ENCODE measurements at regions not wholly inside any gene's neighbourhood (a gene's known extent, or its start where the extent isn't known, plus 50 kb on each side); places are given as distances from the start of the nearest gene placed in this dataset.

DNA sequence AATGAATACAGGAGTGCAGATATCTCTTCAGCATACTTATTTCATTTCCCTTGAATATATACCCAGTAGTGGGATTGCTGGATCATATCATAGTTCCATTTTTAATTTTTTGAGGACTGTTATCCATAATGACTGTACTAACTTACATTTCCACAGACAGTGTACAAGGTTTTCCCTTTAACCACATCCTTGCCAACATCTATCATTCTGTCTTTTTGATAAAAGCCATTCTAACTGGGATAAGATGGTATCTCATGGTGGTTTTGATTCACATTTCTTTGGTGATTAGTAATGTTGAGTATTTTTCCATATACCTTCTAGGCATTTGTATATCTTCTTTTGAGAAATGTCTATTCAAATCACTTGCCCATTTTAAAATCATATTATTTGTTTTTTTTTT, 325.2 kb downstream of the CYP26B1 start:
- no peaks in the 10 kb centered on the region for H3K27me3 ChIP-seq (ENCODE audit: insufficient read depth, low read depth)
- no peak overlapping the region for H3K4me2 ChIP-seq
- intact Hi-C loops (cut with micrococcal nuclease; ENCODE audit: unreplicated experiment), result no loop called here
- H3K79me2 ChIP-seq (ENCODE audit: low read depth), result no peaks in the 10 kb centered on the region
- no peak overlapping the region for H3K27ac ChIP-seq
- no peak overlapping the region for H3K4me3 ChIP-seq
- no peaks in the 10 kb centered on the region for H4K20me1 ChIP-seq (ENCODE audit: insufficient read depth)
- CTCF ChIA-PET, result no interaction called here
- DNase-seq, result no peak
- no peaks in the 10 kb centered on the region; the same call in 1 of the 2 replicates for H3K9me2 ChIP-seq (ENCODE audit: insufficient read depth)
- H3K36me3 ChIP-seq (ENCODE audit: low read depth), result 0 out of 2 replicates have a peak, but pooled peaks cover 3% of the 10 kb centered on the region
- no peak overlapping the region for H2AFZ ChIP-seq
- POLR2A ChIA-PET (ENCODE audit: unreplicated experiment), result no interaction called here
- H3K4me1 ChIP-seq (replicated peaks; ENCODE audit: insufficient read depth), result no peaks in the 10 kb centered on the region
- H3F3A ChIP-seq (ENCODE audit: insufficient read depth, low read depth), result no peaks in the 10 kb centered on the region
- no peak for TF ChIP-seq EZH2 (IDR thresholded peaks at IDR 0.05; ENCODE audit: low read depth)
- TF ChIP-seq, protein P1, sequence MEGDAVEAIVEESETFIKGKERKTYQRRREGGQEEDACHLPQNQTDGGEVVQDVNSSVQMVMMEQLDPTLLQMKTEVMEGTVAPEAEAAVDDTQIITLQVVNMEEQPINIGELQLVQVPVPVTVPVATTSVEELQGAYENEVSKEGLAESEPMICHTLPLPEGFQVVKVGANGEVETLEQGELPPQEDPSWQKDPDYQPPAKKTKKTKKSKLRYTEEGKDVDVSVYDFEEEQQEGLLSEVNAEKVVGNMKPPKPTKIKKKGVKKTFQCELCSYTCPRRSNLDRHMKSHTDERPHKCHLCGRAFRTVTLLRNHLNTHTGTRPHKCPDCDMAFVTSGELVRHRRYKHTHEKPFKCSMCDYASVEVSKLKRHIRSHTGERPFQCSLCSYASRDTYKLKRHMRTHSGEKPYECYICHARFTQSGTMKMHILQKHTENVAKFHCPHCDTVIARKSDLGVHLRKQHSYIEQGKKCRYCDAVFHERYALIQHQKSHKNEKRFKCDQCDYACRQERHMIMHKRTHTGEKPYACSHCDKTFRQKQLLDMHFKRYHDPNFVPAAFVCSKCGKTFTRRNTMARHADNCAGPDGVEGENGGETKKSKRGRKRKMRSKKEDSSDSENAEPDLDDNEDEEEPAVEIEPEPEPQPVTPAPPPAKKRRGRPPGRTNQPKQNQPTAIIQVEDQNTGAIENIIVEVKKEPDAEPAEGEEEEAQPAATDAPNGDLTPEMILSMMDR (conservative IDR thresholded peaks at IDR 0.05), result no peak
- no peaks in the 10 kb centered on the region for H3K9me3 ChIP-seq (ENCODE audit: insufficient read depth, low read depth)
- BruUV-seq (replicated peaks), result no TSS peak

DNA sequence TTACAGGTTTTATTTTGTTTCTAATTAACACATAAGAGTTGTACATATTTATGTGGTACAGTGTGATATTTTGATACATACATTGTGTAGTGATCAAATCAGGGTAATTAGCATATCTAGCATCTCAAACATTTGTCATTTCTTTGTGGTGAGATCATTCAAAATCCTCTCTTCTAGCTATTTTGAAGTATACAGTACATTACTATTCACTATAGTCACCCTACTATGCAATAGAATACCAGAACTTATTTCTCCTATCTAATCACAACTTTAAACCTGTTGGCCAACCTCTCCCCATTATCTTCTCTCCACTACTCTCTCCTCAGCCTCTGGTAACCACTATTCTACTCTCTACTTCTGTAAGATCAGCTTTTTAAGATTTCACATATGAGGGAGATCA, 325.8 kb downstream of the CYP26B1 start:
- POLR2A ChIA-PET (ENCODE audit: unreplicated experiment), result no interaction called here
- no peak for DNase-seq
- Histone ChIP-seq H3F3A (ENCODE audit: insufficient read depth, low read depth) (no peaks in the 10 kb centered on the region), H3K4me1 (replicated peaks; ENCODE audit: insufficient read depth) (no peaks in the 10 kb centered on the region), H3K4me2 (no peak overlapping the region), H2AFZ (no peak overlapping the region), H3K4me3 (no peak overlapping the region), H3K27me3 (ENCODE audit: insufficient read depth, low read depth) (no peaks in the 10 kb centered on the region), H3K36me3 (ENCODE audit: low read depth) (0 out of 2 replicates have a peak, but pooled peaks cover 3% of the 10 kb centered on the region), H3K9me3 (ENCODE audit: insufficient read depth, low read depth) (no peaks in the 10 kb centered on the region), H3K79me2 (ENCODE audit: low read depth) (no peaks in the 10 kb centered on the region), H3K9me2 (ENCODE audit: insufficient read depth) (no peaks in the 10 kb centered on the region; the same call in 1 of the 2 replicates), H4K20me1 (ENCODE audit: insufficient read depth) (no peaks in the 10 kb centered on the region), H3K27ac (no peak overlapping the region)
- TF ChIP-seq EZH2 (IDR thresholded peaks at IDR 0.05; ENCODE audit: low read depth), result no peak
- TF ChIP-seq, protein P1 (conservative IDR thresholded peaks at IDR 0.05), result no peak
- BruUV-seq (replicated peaks), result no TSS peak
- intact Hi-C loops (cut with micrococcal nuclease; ENCODE audit: unreplicated experiment), result no loop called here
- CTCF ChIA-PET, result no interaction called here

DNA sequence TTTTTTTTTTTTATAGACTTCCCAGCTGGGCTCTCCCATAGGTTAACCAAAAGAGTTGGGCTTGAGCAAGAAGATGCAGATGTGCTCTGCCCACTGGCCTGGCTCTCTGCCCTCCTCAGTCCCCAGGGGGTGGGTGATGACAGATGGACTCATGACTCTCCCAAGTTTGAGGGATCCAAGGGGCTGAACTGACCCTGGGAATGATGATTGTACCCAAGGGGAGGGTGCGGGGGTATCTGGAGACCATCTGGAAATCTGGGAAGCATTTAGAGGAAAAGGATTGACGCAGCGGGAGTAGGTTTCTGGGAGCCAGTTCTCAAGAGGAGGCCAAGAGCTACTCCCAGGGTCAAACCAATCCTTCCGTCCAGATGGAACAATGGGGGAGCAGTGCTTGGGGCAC, 330.8 kb downstream of the CYP26B1 start:
- ChIA-PET CTCF (no interaction called here), POLR2A (ENCODE audit: unreplicated experiment) (no interaction called here)
- BruUV-seq (replicated peaks), result no TSS peak
- no peaks in the 10 kb centered on the region for H3K4me1 ChIP-seq (replicated peaks; ENCODE audit: insufficient read depth)
- H3F3A ChIP-seq (ENCODE audit: insufficient read depth, low read depth), result no peaks in the 10 kb centered on the region
- H3K9me2 ChIP-seq (ENCODE audit: insufficient read depth), result no peaks in the 10 kb centered on the region; the same call in 1 of the 2 replicates
- no peak overlapping the region for H2AFZ ChIP-seq
- intact Hi-C loops (cut with micrococcal nuclease; ENCODE audit: unreplicated experiment), result no loop called here
- H3K9me3 ChIP-seq (ENCODE audit: insufficient read depth, low read depth), result no peaks in the 10 kb centered on the region
- no peaks in the 10 kb centered on the region for H3K79me2 ChIP-seq (ENCODE audit: low read depth)
- no peak overlapping the region for H3K27ac ChIP-seq
- no peak for DNase-seq
- no peaks in the 10 kb centered on the region for H3K27me3 ChIP-seq (ENCODE audit: insufficient read depth, low read depth)
- TF ChIP-seq, protein P1 (conservative IDR thresholded peaks at IDR 0.05), result no peak
- TF ChIP-seq EZH2 (IDR thresholded peaks at IDR 0.05; ENCODE audit: low read depth), result no peak
- H4K20me1 ChIP-seq (ENCODE audit: insufficient read depth), result no peaks in the 10 kb centered on the region
- 0 out of 2 replicates have a peak, but pooled peaks cover 3% of the 10 kb centered on the region for H3K36me3 ChIP-seq (ENCODE audit: low read depth)
- no peak overlapping the region for H3K4me2 ChIP-seq
- H3K4me3 ChIP-seq, result no peak overlapping the region

All from PC-9 (cell line).